GM12878 (cell line): ENCODE measurements at regions not wholly inside any gene's neighbourhood (a gene's known extent, or its start where the extent isn't known, plus 50 kb on each side); places are given as distances from the start of the nearest gene placed in this dataset.

Experiments
- ATAC-seq: fragments of 200-7000 bp; cut with Tn5 transposase; 3 replicates; pipeline ENCODE4 v1.9.1; 2020; ENCODE audit warnings: mild to moderate bottlenecking, moderate library complexity
- BruUV-seq: library from RNA; stranded (reverse); fragments of 400-500 nt; replicated peaks from 2 replicates; lab custom pipeline; 2021; lab: Mats Ljungman, UMichigan
- CTCF ChIA-PET: fragments of 300-600 bp; sonication (Branson Sonifier 250); formaldehyde crosslinking; extraction: SDS; loops from one replicate; lab custom pipeline; 2021; ENCODE audit warnings: inconsistent platforms; lab: Yijun Ruan, JAX
- POLR2A ChIA-PET: fragments of 350-600 bp; formaldehyde crosslinking; extraction: SDS; loops from one replicate; lab custom pipeline; 2021; ENCODE audit warnings: inconsistent platforms; lab: Charles Lee
- RAD21 ChIA-PET: fragments of 300-600 bp; sonication (Branson Sonifier 250); formaldehyde crosslinking; loops from one replicate; lab custom pipeline; 2023; ENCODE audit warnings: antibody characterized with exemption; ENCODE audit not compliant: unreplicated experiment; lab: Charles Lee
- SMC1A ChIA-PET: fragments of 300-600 bp; sonication (Branson Sonifier 250); formaldehyde crosslinking; loops from one replicate; lab custom pipeline; 2023; ENCODE audit not compliant: unreplicated experiment, uncharacterized antibody; lab: Charles Lee
- DNase-seq: peaks from one replicate; pipeline ENCODE4 v3.0.0-alpha.2; 2011; ENCODE audit warnings: low read depth, low spot score
- FAIRE-seq: peaks from 3 replicates; lab custom pipeline; 2011; peaks lifted over from hg19 to GRCh38; lab: Jason Lieb, UNC
- H2AFZ ChIP-seq: 2 replicates; pipeline ENCODE4 v1.6.0; 2011; ENCODE audit warnings: low read depth, low read length, control low read depth; ENCODE audit not compliant: control insufficient read depth
- H3K27ac ChIP-seq: 2 replicates; pipeline ENCODE4 v1.5.1; 2011; ENCODE audit warnings: control low read depth; ENCODE audit not compliant: control insufficient read depth, insufficient read depth
- H3K27me3 ChIP-seq, 2 experiments: replicated peaks in 1 of 2; 2 replicates each; pipeline versions ENCODE4 v1.6.0 to v1.6.1; 2011; ENCODE audit warnings: low read length in 1 of 2; ENCODE audit not compliant: control insufficient read depth in 2 of 2, insufficient read depth in 2 of 2
- H3K36me3 ChIP-seq, 2 experiments: 2 replicates each; pipeline ENCODE4 v1.5.1; 2011; ENCODE audit warnings: low read length in 1 of 2; ENCODE audit not compliant: control insufficient read depth in 2 of 2, insufficient read depth in 2 of 2
- H3K4me1 ChIP-seq: 2 replicates; pipeline ENCODE4 v1.6.1; 2011; ENCODE audit warnings: mild to moderate bottlenecking, low read length, moderate library complexity, mixed read lengths; ENCODE audit not compliant: control insufficient read depth, insufficient read depth
- H3K4me2 ChIP-seq: 2 replicates; pipeline ENCODE4 v1.6.0; 2011; ENCODE audit warnings: control low read depth; ENCODE audit not compliant: control insufficient read depth, insufficient read depth
- H3K4me3 ChIP-seq: fragments of 200-600 bp; sonication (generic); 2 replicates; pipeline ENCODE4 v1.5.1; 2016
- H3K79me2 ChIP-seq: 2 replicates; pipeline ENCODE4 v1.6.0; 2011; ENCODE audit warnings: low read length; ENCODE audit not compliant: control insufficient read depth, insufficient read depth
- H3K9ac ChIP-seq: 2 replicates; pipeline ENCODE4 v1.8.0; 2011; ENCODE audit warnings: low read length, control low read depth, mixed read lengths; ENCODE audit not compliant: control insufficient read depth, insufficient read depth
- H3K9me3 ChIP-seq: replicated peaks from 3 replicates; pipeline ENCODE4 v1.5.1; 2011; ENCODE audit warnings: mild to moderate bottlenecking, low read length; ENCODE audit not compliant: control insufficient read depth, insufficient read depth
- H4K20me1 ChIP-seq: 2 replicates; pipeline ENCODE4 v1.6.0; 2011; ENCODE audit not compliant: control insufficient read depth, insufficient read depth
- E2F4 ChIP-seq: IDR thresholded peaks from 2 replicates; pipeline ENCODE4 v1.6.1; 2012; ENCODE audit warnings: low read depth, low read length, improper control_type of control experiment
- FOXM1 ChIP-seq: IDR thresholded peaks from 2 replicates; pipeline ENCODE4 v1.6.1; 2012; ENCODE audit warnings: low read depth, mild to moderate bottlenecking, inconsistent platforms, low read length, moderate library complexity
- HDGF ChIP-seq: fragments of 450-650 bp; IDR thresholded peaks from 2 replicates; pipeline ENCODE4 v1.6.1; 2016; ENCODE audit warnings: antibody characterized with exemption
- MYC ChIP-seq: IDR thresholded peaks from 2 replicates; pipeline ENCODE4 v1.6.1; 2011; ENCODE audit warnings: mild to moderate bottlenecking, low read length, moderate library complexity, inconsistent platforms; ENCODE audit not compliant: insufficient read depth, insufficient replicate concordance, insufficient read length, severe bottlenecking
- NBN ChIP-seq: fragments of 450-650 bp; IDR thresholded peaks from 2 replicates; pipeline ENCODE4 v1.6.1; 2016
- NFIC ChIP-seq: IDR thresholded peaks from 2 replicates; pipeline ENCODE4 v1.6.1; 2012; ENCODE audit warnings: low read depth, mild to moderate bottlenecking, inconsistent platforms, low read length, moderate library complexity
- RAD51 ChIP-seq: fragments of 450-650 bp; IDR thresholded peaks from 2 replicates; pipeline ENCODE4 v1.6.1; 2016; ENCODE audit warnings: moderate library complexity, mild to moderate bottlenecking, inconsistent platforms
- SMC3 ChIP-seq: IDR thresholded peaks from 2 replicates; pipeline ENCODE4 v1.6.1; 2011; ENCODE audit warnings: low read length, improper control_type of control experiment, borderline replicate concordance
- TARDBP ChIP-seq: IDR thresholded peaks from 2 replicates; pipeline ENCODE4 v1.6.1; 2016; ENCODE audit warnings: borderline replicate concordance
- ZBTB4 ChIP-seq: fragments of 450-650 bp; formaldehyde crosslinking; IDR thresholded peaks from 2 replicates; pipeline ENCODE4 v1.4.0; 2022; ENCODE audit warnings: mild to moderate bottlenecking, moderate library complexity
- ZNF24 ChIP-seq: fragments of 450-650 bp; IDR thresholded peaks from 2 replicates; pipeline ENCODE4 v1.6.1; 2017; ENCODE audit warnings: antibody characterized with exemption, mild to moderate bottlenecking
- ZNF384 ChIP-seq: IDR thresholded peaks from 2 replicates; pipeline ENCODE4 v1.6.1; 2012; ENCODE audit warnings: low read depth, mild to moderate bottlenecking, low read length, improper control_type of control experiment, borderline replicate concordance
- WGBS: methylation state at CpG from one replicate; pipeline ENCODE4 v1.1.6; 2016; ENCODE audit warnings: low lambda C conversion rate; ENCODE audit not compliant: insufficient replicate concordance, insufficient coverage; ENCODE audit errors: missing lambda C conversion rate; 5-methylcytosine and 5-hydroxymethylcytosine counted together
- in situ Hi-C: fragments of 300-500 bp; cut with MboI; formaldehyde crosslinking; loops from 9 replicates; pipeline ENCODE4 v1.14.3; 2018; ENCODE audit warnings: mixed read lengths
- intact Hi-C: fragments of 100-400 bp; cut with micrococcal nuclease; formaldehyde crosslinking; loops from one replicate; pipeline ENCODE4 v1.14.2; 2022; ENCODE audit not compliant: unreplicated experiment
- TF ChIP-seq, protein P1 (sequence below): fragments of 450-650 bp; IDR thresholded peaks from 2 replicates; pipeline ENCODE4 v1.6.1; 2014; ENCODE audit warnings: mild to moderate bottlenecking
- TF ChIP-seq, protein P2 (sequence below): IDR thresholded peaks from 2 replicates; pipeline ENCODE4 v1.6.1; 2012; ENCODE audit warnings: improper control_type of control experiment, low read depth, low read length; ENCODE audit not compliant: insufficient replicate concordance

- no peak for ATAC-seq
- Histone ChIP-seq H3K9me3 (no peaks in the 10 kb centered on the region), H4K20me1 (no peaks in the 10 kb centered on the region), H3K4me3 (no peak overlapping the region), H3K79me2 (no peaks in the 10 kb centered on the region), H3K4me1 (no peaks in the 10 kb centered on the region), H2AFZ (no peak overlapping the region), H3K27ac (no peak overlapping the region), H3K36me3 (no peaks in the 10 kb centered on the region), H3K27me3 (no peaks in the 10 kb centered on the region), H3K9ac (no peak overlapping the region), H3K4me2 (no peak overlapping the region)
- SMC1A ChIA-PET, result no interaction called here
- in situ Hi-C loops, result no loop called here
- POLR2A ChIA-PET, result no interaction called here
- no peak for TF ChIP-seq FOXM1
- TF ChIP-seq NFIC, result no peak
- TF ChIP-seq ZNF24, result no peak
- TF ChIP-seq, protein P1, sequence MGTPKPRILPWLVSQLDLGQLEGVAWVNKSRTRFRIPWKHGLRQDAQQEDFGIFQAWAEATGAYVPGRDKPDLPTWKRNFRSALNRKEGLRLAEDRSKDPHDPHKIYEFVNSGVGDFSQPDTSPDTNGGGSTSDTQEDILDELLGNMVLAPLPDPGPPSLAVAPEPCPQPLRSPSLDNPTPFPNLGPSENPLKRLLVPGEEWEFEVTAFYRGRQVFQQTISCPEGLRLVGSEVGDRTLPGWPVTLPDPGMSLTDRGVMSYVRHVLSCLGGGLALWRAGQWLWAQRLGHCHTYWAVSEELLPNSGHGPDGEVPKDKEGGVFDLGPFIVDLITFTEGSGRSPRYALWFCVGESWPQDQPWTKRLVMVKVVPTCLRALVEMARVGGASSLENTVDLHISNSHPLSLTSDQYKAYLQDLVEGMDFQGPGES, result no peak
- TF ChIP-seq ZNF384, result no peak
- no peak for TF ChIP-seq MYC
- TF ChIP-seq E2F4, result no peak
- no peak for TF ChIP-seq RAD51
- no peak for TF ChIP-seq TARDBP
- TF ChIP-seq ZBTB4, result no peak
- TF ChIP-seq SMC3, result no peak
- no peak for TF ChIP-seq HDGF
- TF ChIP-seq, protein P2, sequence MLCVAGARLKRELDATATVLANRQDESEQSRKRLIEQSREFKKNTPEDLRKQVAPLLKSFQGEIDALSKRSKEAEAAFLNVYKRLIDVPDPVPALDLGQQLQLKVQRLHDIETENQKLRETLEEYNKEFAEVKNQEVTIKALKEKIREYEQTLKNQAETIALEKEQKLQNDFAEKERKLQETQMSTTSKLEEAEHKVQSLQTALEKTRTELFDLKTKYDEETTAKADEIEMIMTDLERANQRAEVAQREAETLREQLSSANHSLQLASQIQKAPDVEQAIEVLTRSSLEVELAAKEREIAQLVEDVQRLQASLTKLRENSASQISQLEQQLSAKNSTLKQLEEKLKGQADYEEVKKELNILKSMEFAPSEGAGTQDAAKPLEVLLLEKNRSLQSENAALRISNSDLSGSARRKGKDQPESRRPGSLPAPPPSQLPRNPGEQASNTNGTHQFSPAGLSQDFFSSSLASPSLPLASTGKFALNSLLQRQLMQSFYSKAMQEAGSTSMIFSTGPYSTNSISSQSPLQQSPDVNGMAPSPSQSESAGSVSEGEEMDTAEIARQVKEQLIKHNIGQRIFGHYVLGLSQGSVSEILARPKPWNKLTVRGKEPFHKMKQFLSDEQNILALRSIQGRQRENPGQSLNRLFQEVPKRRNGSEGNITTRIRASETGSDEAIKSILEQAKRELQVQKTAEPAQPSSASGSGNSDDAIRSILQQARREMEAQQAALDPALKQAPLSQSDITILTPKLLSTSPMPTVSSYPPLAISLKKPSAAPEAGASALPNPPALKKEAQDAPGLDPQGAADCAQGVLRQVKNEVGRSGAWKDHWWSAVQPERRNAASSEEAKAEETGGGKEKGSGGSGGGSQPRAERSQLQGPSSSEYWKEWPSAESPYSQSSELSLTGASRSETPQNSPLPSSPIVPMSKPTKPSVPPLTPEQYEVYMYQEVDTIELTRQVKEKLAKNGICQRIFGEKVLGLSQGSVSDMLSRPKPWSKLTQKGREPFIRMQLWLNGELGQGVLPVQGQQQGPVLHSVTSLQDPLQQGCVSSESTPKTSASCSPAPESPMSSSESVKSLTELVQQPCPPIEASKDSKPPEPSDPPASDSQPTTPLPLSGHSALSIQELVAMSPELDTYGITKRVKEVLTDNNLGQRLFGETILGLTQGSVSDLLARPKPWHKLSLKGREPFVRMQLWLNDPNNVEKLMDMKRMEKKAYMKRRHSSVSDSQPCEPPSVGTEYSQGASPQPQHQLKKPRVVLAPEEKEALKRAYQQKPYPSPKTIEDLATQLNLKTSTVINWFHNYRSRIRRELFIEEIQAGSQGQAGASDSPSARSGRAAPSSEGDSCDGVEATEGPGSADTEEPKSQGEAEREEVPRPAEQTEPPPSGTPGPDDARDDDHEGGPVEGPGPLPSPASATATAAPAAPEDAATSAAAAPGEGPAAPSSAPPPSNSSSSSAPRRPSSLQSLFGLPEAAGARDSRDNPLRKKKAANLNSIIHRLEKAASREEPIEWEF, result no peak
- TF ChIP-seq NBN, result no peak
- intact Hi-C loops, result no loop called here
- BruUV-seq, result no TSS peak
- RAD21 ChIA-PET, result no interaction called here
- no peak for FAIRE-seq
- no peak for DNase-seq
- CTCF ChIA-PET, result no interaction called here
- WGBS, result 14% methylated on average over 2 of the region's 2 CpGs
Observed at GRCh38 chr2:56732946-56733345, 549.2 kb downstream of the CCDC85A start.
